Thyroid gland (tissue), 4 donors: ENCODE measurements at regions not wholly inside any gene's neighbourhood (a gene's known extent, or its start where the extent isn't known, plus 50 kb on each side); places are given as distances from the start of the nearest gene placed in this dataset.

ENCODE experiments used
- DNase-seq, 2 donors: peaks; one replicate each; pipeline ENCODE4 v3.0.0-alpha.2; 2019
- H3K27ac ChIP-seq, 3 donors: fragments of 200-600 bp; sonication (generic); 1 replicate in 2 of 3; 2 replicates in 1 of 3; pipeline ENCODE4 v1.5.1; 2016 to 2019; ENCODE audit warnings: mild to moderate bottlenecking in 1 of 3, moderate library complexity in 1 of 3
- H3K27me3 ChIP-seq: fragments of 200-600 bp; sonication (generic); one replicate; pipeline ENCODE4 v1.5.1; 2019
- H3K36me3 ChIP-seq, 2 donors: fragments of 200-600 bp; sonication (generic); one replicate each; pipeline ENCODE4 v1.5.1; 2016 to 2019
- H3K4me1 ChIP-seq, 2 donors: fragments of 200-600 bp; sonication (generic); one replicate each; pipeline ENCODE4 v1.5.1; 2017 to 2019
- H3K4me3 ChIP-seq, 3 donors: fragments of 200-600 bp; sonication (generic); replicated peaks in 1 of 3; 1 replicate in 2 of 3; 2 replicates in 1 of 3; pipeline ENCODE4 v1.5.1; 2016; ENCODE audit warnings: mild to moderate bottlenecking in 1 of 3
- H3K9me3 ChIP-seq: fragments of 200-600 bp; sonication (generic); one replicate; pipeline ENCODE4 v1.5.1; 2017
- POLR2A ChIP-seq, 2 donors: fragments of 450-650 bp; IDR thresholded peaks; one replicate each; pipeline ENCODE4 v1.6.1; 2017; ENCODE audit warnings: antibody characterized with exemption in 2 of 2, mild to moderate bottlenecking in 2 of 2, moderate library complexity in 1 of 2
- WGBS, 2 donors: methylation state at CpG; one replicate each; pipeline ENCODE4 v1.1.5; 2017; 5-methylcytosine and 5-hydroxymethylcytosine counted together
- intact Hi-C: fragments of 100-400 bp; cut with DNase I; formaldehyde crosslinking; loops from one replicate; pipeline ENCODE4 v1.15.1; 2023
- TF ChIP-seq, protein P1 (sequence below), 6 experiments: fragments of 200-600 bp in 3 of 6; fragments of 450-650 bp in 3 of 6; sonication (generic) in 3 of 6; IDR thresholded peaks; one replicate each; pipeline ENCODE4 v1.5.1; 2016 to 2019; ENCODE audit warnings: antibody characterized with exemption in 6 of 6, mild to moderate bottlenecking in 2 of 6, inconsistent platforms in 1 of 6, moderate library complexity in 1 of 6

- Histone ChIP-seq H3K36me3 (no peaks in the 10 kb centered on the region), H3K4me1 (no peaks in the 10 kb centered on the region), H3K9me3 (no peaks in the 10 kb centered on the region), H3K27me3 (no peaks in the 10 kb centered on the region), H3K27ac (no peak overlapping the region), H3K4me3 (no peak overlapping the region)
- WGBS, 2 donors, result 95 to 98% methylated on average over 2 of the region's 2 CpGs
- TF ChIP-seq, protein P1, sequence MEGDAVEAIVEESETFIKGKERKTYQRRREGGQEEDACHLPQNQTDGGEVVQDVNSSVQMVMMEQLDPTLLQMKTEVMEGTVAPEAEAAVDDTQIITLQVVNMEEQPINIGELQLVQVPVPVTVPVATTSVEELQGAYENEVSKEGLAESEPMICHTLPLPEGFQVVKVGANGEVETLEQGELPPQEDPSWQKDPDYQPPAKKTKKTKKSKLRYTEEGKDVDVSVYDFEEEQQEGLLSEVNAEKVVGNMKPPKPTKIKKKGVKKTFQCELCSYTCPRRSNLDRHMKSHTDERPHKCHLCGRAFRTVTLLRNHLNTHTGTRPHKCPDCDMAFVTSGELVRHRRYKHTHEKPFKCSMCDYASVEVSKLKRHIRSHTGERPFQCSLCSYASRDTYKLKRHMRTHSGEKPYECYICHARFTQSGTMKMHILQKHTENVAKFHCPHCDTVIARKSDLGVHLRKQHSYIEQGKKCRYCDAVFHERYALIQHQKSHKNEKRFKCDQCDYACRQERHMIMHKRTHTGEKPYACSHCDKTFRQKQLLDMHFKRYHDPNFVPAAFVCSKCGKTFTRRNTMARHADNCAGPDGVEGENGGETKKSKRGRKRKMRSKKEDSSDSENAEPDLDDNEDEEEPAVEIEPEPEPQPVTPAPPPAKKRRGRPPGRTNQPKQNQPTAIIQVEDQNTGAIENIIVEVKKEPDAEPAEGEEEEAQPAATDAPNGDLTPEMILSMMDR (IDR thresholded peaks at IDR 0.05), result no peak
- TF ChIP-seq POLR2A (IDR thresholded peaks at IDR 0.05), result no peak
- DNase-seq, result no peak
- intact Hi-C loops, result no loop called here
These were observed 268.3 kb upstream of the MAF start for GRCh38 chr16:79868841-79869240.

DNA sequence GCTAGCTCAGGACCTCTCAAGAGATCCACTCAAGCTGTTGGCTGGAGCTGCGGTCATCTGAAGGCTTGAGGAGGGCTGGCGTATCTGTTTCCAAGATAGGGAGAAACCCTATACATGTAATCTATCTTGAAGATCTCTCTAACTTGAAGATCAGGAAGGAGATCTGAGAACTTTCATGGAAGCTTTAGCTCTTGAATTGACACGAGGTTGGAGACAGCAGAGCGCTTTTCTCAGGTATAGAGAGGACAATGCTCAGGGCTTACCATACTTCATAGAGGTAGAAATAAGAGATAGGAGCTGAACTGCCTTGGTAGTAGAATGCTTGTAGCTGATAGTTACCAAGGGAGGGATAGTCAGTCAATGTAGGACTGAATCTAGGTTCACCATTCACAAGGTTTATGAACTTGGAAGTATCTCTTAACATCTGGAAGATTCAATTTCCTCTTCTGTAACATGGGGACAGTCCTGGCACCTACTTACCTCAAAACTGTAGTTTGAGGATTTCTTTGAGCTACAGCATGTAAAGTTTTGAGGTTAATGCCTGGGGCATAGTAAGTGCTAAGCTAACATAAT lies 267.0 kb upstream of the MAF start:
- H3K27ac ChIP-seq, result no peak overlapping the region
- DNase-seq, result no peak
- no peak overlapping the region for H3K4me3 ChIP-seq
- WGBS, 2 donors, result 75 to 78% methylated on average over 4 of the region's 4 CpGs
- H3K36me3 ChIP-seq, result no peaks in the 10 kb centered on the region
- intact Hi-C loops, result no loop called here
- no peaks in the 10 kb centered on the region for H3K4me1 ChIP-seq
- TF ChIP-seq, protein P1 (IDR thresholded peaks at IDR 0.05), result no peak
- H3K9me3 ChIP-seq, result no peaks in the 10 kb centered on the region
- no peaks in the 10 kb centered on the region for H3K27me3 ChIP-seq

DNA sequence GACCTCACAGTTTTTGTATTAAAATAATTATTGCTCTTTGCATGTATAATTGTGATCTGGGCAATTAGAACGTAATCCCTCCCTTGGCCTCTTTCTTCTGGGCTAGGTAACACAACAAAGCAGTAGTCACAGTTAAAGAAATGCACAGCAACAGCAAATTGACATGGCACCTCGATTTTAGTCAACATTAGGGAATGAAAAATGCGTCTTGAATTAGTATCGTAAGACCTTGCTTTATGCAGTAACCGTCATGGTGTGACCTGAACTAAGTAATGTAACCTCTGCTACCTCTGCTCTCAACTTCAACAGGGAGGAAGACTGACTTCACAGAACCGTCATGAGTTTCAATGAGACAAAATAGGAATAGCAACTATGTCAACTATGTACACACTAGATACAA lies 265.4 kb upstream of the MAF start:
- DNase-seq, result no peak
- Histone ChIP-seq H3K27me3 (no peaks in the 10 kb centered on the region), H3K4me3 (no peak overlapping the region), H3K4me1 (no peaks in the 10 kb centered on the region), H3K9me3 (no peaks in the 10 kb centered on the region), H3K36me3 (no peaks in the 10 kb centered on the region), H3K27ac (no peak overlapping the region)
- intact Hi-C loops, result no loop called here
- TF ChIP-seq POLR2A (IDR thresholded peaks at IDR 0.05), result no peak
- TF ChIP-seq, protein P1 (IDR thresholded peaks at IDR 0.05), result no peak
- 91 to 92% methylated on average over 6 of the region's 6 CpGs for WGBS, 2 donors

DNA sequence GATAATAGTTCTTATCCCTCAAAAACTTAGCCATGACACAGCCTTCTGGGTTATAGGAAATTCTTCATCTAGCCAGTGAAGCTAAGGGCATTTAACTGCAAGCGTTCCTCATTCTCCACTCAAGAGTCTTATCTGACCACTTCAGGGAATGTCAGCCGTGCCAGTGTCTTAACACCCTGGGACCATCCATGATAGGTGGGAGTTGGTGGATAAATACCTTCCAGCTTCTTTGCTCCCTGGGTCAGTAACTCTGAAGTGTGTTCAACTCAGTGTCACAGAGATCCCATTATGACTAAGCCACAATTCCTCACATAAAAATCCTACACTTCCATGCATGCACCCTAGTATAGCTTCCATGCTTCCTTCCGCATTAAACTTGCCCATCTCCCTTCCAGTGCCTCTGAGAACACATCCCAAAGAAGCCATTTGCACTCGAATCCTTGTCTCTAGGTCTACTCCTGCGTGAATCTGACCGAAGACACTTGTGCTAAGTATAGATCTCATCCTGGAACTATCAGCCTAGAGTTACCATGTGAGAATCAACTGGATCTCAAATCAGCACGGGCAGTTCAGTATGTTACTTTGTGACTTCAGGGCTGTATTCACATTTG lies 264.3 kb upstream of the MAF start:
- Histone ChIP-seq H3K36me3 (no peaks in the 10 kb centered on the region), H3K4me3 (no peak overlapping the region), H3K27me3 (no peaks in the 10 kb centered on the region), H3K4me1 (peaks cover 2 to 4% of the 10 kb centered on the region in 2 donors), H3K9me3 (no peaks in the 10 kb centered on the region), H3K27ac (no peak overlapping the region)
- TF ChIP-seq POLR2A (IDR thresholded peaks at IDR 0.05), result no peak
- TF ChIP-seq, protein P1 (IDR thresholded peaks at IDR 0.05), result no peak
- intact Hi-C loops, result no loop called here
- 83 to 90% methylated on average over 7 of the region's 7 CpGs for WGBS, 2 donors
- no peak for DNase-seq

DNA sequence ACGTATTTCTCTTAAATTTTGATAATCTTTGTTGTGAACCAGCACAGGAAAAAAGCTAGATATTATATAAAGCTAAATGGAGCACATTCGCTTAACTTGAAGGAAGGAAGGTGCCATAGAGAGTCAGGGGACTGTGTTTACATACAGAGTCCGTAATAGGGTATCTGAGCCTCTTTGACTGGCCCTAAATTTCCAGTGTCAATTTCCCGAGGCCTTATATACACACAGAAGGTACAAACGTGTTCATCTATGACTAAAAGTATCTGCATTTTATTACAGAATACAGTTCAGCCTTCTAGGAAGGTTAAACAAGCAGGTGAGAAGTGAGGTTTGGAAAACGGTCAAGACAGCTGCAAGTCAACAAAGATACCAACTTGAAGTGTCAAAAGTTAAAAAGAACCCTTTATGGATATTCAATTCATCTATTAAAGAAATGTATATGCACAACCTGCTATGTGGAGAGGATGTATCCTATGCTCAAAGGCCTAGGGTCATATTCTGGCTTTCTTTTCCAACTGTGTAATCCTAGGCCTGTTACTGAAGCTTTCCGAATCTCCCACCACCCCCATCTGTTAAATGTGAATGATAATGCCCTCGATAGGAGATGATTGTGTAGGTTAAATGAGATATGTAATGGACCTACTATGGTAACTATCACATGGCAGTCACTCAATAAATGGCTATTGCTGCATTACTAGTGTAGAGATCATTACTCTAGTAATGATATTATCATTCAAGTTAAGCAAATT lies 263.7 kb upstream of the MAF start:
- Histone ChIP-seq H3K27ac (no peak overlapping the region), H3K4me3 (no peak overlapping the region), H3K9me3 (no peaks in the 10 kb centered on the region), H3K27me3 (no peaks in the 10 kb centered on the region), H3K4me1 (peaks cover 5 to 8% of the 10 kb centered on the region in 2 donors), H3K36me3 (no peaks in the 10 kb centered on the region)
- TF ChIP-seq POLR2A (IDR thresholded peaks at IDR 0.05), result no peak
- TF ChIP-seq, protein P1 (IDR thresholded peaks at IDR 0.05), result no peak
- intact Hi-C loops, result no loop called here
- DNase-seq, result no peak
- WGBS, 2 donors, result 85 to 87% methylated on average over 8 of the region's 8 CpGs
